SK-N-SH (cell line): ENCODE measurements at regions not wholly inside any gene's neighbourhood (a gene's known extent, or its start where the extent isn't known, plus 50 kb on each side); places are given as distances from the start of the nearest gene placed in this dataset.

Source experiments
- CTCF ChIA-PET: fragments of 300-600, 350-600 bp; formaldehyde crosslinking; extraction: SDS; loops from one replicate; lab custom pipeline; 2021; lab: Yijun Ruan, JAX
- POLR2A ChIA-PET: fragments of 350-600 bp; sonication (Branson Sonifier 250); formaldehyde crosslinking; extraction: SDS; loops from one replicate; lab custom pipeline; 2020; ENCODE audit warnings: antibody characterized with exemption, inconsistent platforms; lab: Yijun Ruan, JAX
- DNase-seq: peaks from one replicate; pipeline ENCODE4 v3.0.0; 2012
- H2AFZ ChIP-seq: fragments of 200-600 bp; sonication (generic); 2 replicates; pipeline ENCODE4 v1.8.1; 2016; ENCODE audit warnings: antibody characterized with exemption, mild to moderate bottlenecking, low read depth
- H3F3A ChIP-seq: fragments of 200-600 bp; sonication (generic); replicated peaks from 2 replicates; pipeline ENCODE3; 2016; ENCODE audit warnings: antibody characterized with exemption, mild to moderate bottlenecking; ENCODE audit not compliant: insufficient read depth
- H3K27ac ChIP-seq, 2 experiments: fragments of 200-500 bp in 1 of 2; fragments of 200-600 bp in 1 of 2; sonication (Bioruptor generic) in 1 of 2; sonication (generic), shearing (Covaris generic) in 1 of 2; 2 replicates each; pipeline versions ENCODE4 v1.5.1 to v1.6.1; 2014 to 2016; ENCODE audit warnings: low read depth in 2 of 2, inconsistent platforms in 1 of 2, low read length in 1 of 2, mild to moderate bottlenecking in 1 of 2, mixed read lengths in 1 of 2
- H3K27me3 ChIP-seq: fragments of 200-600 bp; sonication (generic), shearing (Covaris generic); 2 replicates; pipeline ENCODE4 v1.6.1; 2016; ENCODE audit warnings: mixed run types; ENCODE audit not compliant: insufficient read depth
- H3K36me3 ChIP-seq, 2 experiments: fragments of 200-500 bp in 1 of 2; fragments of 200-600 bp in 1 of 2; sonication (Bioruptor generic) in 1 of 2; sonication (generic) in 1 of 2; replicated peaks in 1 of 2; 2 replicates each; pipeline versions ENCODE3 to v1.5.1; 2014 to 2016; ENCODE audit warnings: low read length in 1 of 2, mild to moderate bottlenecking in 1 of 2; ENCODE audit not compliant: insufficient read depth in 2 of 2, control insufficient read depth in 1 of 2
- H3K4me1 ChIP-seq, 2 experiments: fragments of 200-500 bp in 1 of 2; fragments of 200-600 bp in 1 of 2; sonication (Bioruptor generic) in 1 of 2; sonication (generic), shearing (Covaris generic) in 1 of 2; 2 replicates each; pipeline versions ENCODE4 v1.5.1 to v1.6.1; 2014 to 2016; ENCODE audit warnings: low read depth in 1 of 2, low read length in 1 of 2, mixed run types in 1 of 2; ENCODE audit not compliant: insufficient read depth in 2 of 2, control insufficient read depth in 1 of 2
- H3K4me2 ChIP-seq: fragments of 200-600 bp; sonication (generic), shearing (Covaris generic); 2 replicates; pipeline ENCODE4 v1.6.1; 2017; ENCODE audit warnings: mixed run types
- H3K4me3 ChIP-seq, 2 experiments: fragments of 200-500 bp in 1 of 2; fragments of 200-600 bp in 1 of 2; sonication (Bioruptor generic) in 1 of 2; sonication (generic), shearing (Covaris generic) in 1 of 2; 2 replicates each; pipeline versions ENCODE4 v1.5.1 to v1.8.1; 2014 to 2016; ENCODE audit warnings: low read depth in 2 of 2, inconsistent platforms in 1 of 2, low read length in 1 of 2, mild to moderate bottlenecking in 1 of 2, mixed read lengths in 1 of 2, moderate library complexity in 1 of 2
- H3K79me2 ChIP-seq: fragments of 200-600 bp; sonication (generic); 2 replicates; pipeline ENCODE4 v1.8.1; 2017; ENCODE audit warnings: mild to moderate bottlenecking; ENCODE audit not compliant: insufficient read depth
- H3K9ac ChIP-seq: fragments of 200-600 bp; sonication (generic); 2 replicates; pipeline ENCODE4 v1.6.1; 2017; ENCODE audit warnings: mixed run types
- H3K9me2 ChIP-seq: fragments of 200-600 bp; sonication (generic); 2 replicates; pipeline ENCODE4 v1.6.1; 2017; ENCODE audit warnings: mixed run types
- H3K9me3 ChIP-seq: fragments of 200-600 bp; sonication (generic); 2 replicates; pipeline ENCODE4 v1.6.1; 2017; ENCODE audit warnings: mixed run types, mild to moderate bottlenecking, moderate library complexity
- H4K20me1 ChIP-seq: fragments of 200-600 bp; sonication (generic); 2 replicates; pipeline ENCODE4 v1.6.1; 2017; ENCODE audit warnings: mild to moderate bottlenecking, mixed run types; ENCODE audit not compliant: insufficient read depth
- CTCF ChIP-seq: fragments of 200-600 bp; sonication (generic); IDR thresholded peaks from 2 replicates; pipeline ENCODE4 v1.6.1; 2017; ENCODE audit warnings: antibody characterized with exemption, mild to moderate bottlenecking, moderate library complexity
- EZH2phosphoT487 ChIP-seq: fragments of 200-600 bp; sonication (generic); IDR thresholded peaks from 2 replicates; pipeline ENCODE4 v1.6.1; 2017; ENCODE audit warnings: low read depth, mixed run types, mild to moderate bottlenecking, antibody characterized with exemption, moderate library complexity, borderline replicate concordance
- FOSL2 ChIP-seq: IDR thresholded peaks from 2 replicates; pipeline ENCODE4 v1.4.0; 2012; ENCODE audit warnings: low read depth, mild to moderate bottlenecking, moderate library complexity, borderline replicate concordance
- FOXM1 ChIP-seq: IDR thresholded peaks from 2 replicates; pipeline ENCODE4 v1.4.0; 2012; ENCODE audit warnings: low read depth, mild to moderate bottlenecking
- GABPA ChIP-seq: IDR thresholded peaks from 2 replicates; pipeline ENCODE4 v1.4.0; 2012; ENCODE audit warnings: low read depth, mild to moderate bottlenecking
- GATA2 ChIP-seq: sonication (generic); formaldehyde crosslinking; IDR thresholded peaks from 2 replicates; pipeline ENCODE4 v1.5.0; 2020; ENCODE audit warnings: mild to moderate bottlenecking, missing genetic modification reagents
- IRF3 ChIP-seq: fragments of 150-350 bp; IDR thresholded peaks from 2 replicates; pipeline ENCODE4 v1.6.1; 2016; ENCODE audit warnings: mild to moderate bottlenecking, low read depth, low read length
- JUND ChIP-seq: IDR thresholded peaks from 2 replicates; pipeline ENCODE4 v1.4.0; 2012
- MEF2A ChIP-seq: IDR thresholded peaks from 2 replicates; pipeline ENCODE4 v1.4.0; 2012; ENCODE audit warnings: low read depth, borderline replicate concordance
- NFIC ChIP-seq: IDR thresholded peaks from 2 replicates; pipeline ENCODE4 v1.4.0; 2012; ENCODE audit warnings: borderline replicate concordance
- NRF1 ChIP-seq: IDR thresholded peaks from 2 replicates; pipeline ENCODE4 v1.6.1; 2012; ENCODE audit warnings: low read depth, mild to moderate bottlenecking, low read length
- PBX3 ChIP-seq: IDR thresholded peaks from 2 replicates; pipeline ENCODE4; 2012
- POLR2AphosphoS5 ChIP-seq: IDR thresholded peaks from 2 replicates; pipeline ENCODE4 v1.6.1; 2012; ENCODE audit warnings: low read depth, low read length
- REST ChIP-seq: IDR thresholded peaks from 2 replicates; pipeline ENCODE4 v1.6.1; 2012; ENCODE audit warnings: mild to moderate bottlenecking, low read depth, low read length, moderate library complexity
- SMC3 ChIP-seq: IDR thresholded peaks from 2 replicates; pipeline ENCODE4 v1.6.1; 2012; ENCODE audit warnings: low read depth, low read length, improper control_type of control experiment
- TAF1 ChIP-seq: IDR thresholded peaks from 2 replicates; pipeline ENCODE4 v1.6.1; 2012; ENCODE audit warnings: low read depth, mild to moderate bottlenecking, low read length, moderate library complexity, borderline replicate concordance
- TCF12 ChIP-seq: IDR thresholded peaks from 2 replicates; pipeline ENCODE4 v1.4.0; 2012
- TEAD4 ChIP-seq: IDR thresholded peaks from 2 replicates; pipeline ENCODE4 v1.4.0; 2012; ENCODE audit warnings: mild to moderate bottlenecking, borderline replicate concordance; ENCODE audit not compliant: insufficient read depth
- USF1 ChIP-seq: IDR thresholded peaks from 2 replicates; pipeline ENCODE4 v1.4.0; 2012; ENCODE audit warnings: low read depth, borderline replicate concordance
- YY1 ChIP-seq: IDR thresholded peaks from 2 replicates; pipeline ENCODE4 v1.4.0; 2012; ENCODE audit warnings: low read depth, mild to moderate bottlenecking
- WGBS: methylation state at CpG from one replicate; pipeline ENCODE4 v1.1.6; 2017; ENCODE audit warnings: low lambda C conversion rate; 5-methylcytosine and 5-hydroxymethylcytosine counted together

GRCh38 chr2:61722318-61722717 is 131.5 kb downstream of the FAM161A start (continued):
- no peak for TF ChIP-seq TEAD4

- no peak for DNase-seq
- H2AFZ ChIP-seq: no peak overlapping the region
- H3K79me2 ChIP-seq: no peaks in the 10 kb centered on the region
- POLR2A ChIA-PET: no interaction called here
- H3K9ac ChIP-seq: no peak overlapping the region
- H3K9me2 ChIP-seq: no peaks in the 10 kb centered on the region
- CTCF ChIA-PET: no interaction called here
- no peak overlapping the region for H3K4me3 ChIP-seq
- WGBS: 82% methylated on average over 2 of the region's 2 CpGs
- no peaks in the 10 kb centered on the region for H3K27me3 ChIP-seq
- no peak overlapping the region; the same call in 1 of the 2 replicates for H3K4me2 ChIP-seq
- H4K20me1 ChIP-seq: no peaks in the 10 kb centered on the region
- H3K27ac ChIP-seq: no peak overlapping the region
- H3K9me3 ChIP-seq: no peaks in the 10 kb centered on the region
- TF ChIP-seq FOXM1 (no peak), YY1 (no peak)
- H3K4me1 ChIP-seq: no peaks in the 10 kb centered on the region
- H3K36me3 ChIP-seq: no peaks in the 10 kb centered on the region
- H3F3A ChIP-seq: peaks cover 4% of the 10 kb centered on the region
Observed at GRCh38 chr2:61721382-61721781, 132.5 kb downstream of the FAM161A start.

- ChIA-PET POLR2A (no interaction called here), CTCF (no interaction called here)
- Histone ChIP-seq H3K9me3 (no peaks in the 10 kb centered on the region), H3K9ac (no peak overlapping the region), H3K4me2 (no peak overlapping the region; the same call in 1 of the 2 replicates), H3K27ac (no peak overlapping the region), H3K4me1 (no peaks in the 10 kb centered on the region), H3K9me2 (no peaks in the 10 kb centered on the region), H3F3A (peaks cover 4% of the 10 kb centered on the region), H3K27me3 (no peaks in the 10 kb centered on the region), H3K4me3 (no peak overlapping the region), H2AFZ (no peak overlapping the region), H3K36me3 (no peaks in the 10 kb centered on the region), H3K79me2 (no peaks in the 10 kb centered on the region), H4K20me1 (no peaks in the 10 kb centered on the region)
- TF ChIP-seq GABPA (no peak), TAF1 (no peak), NRF1 (no peak), IRF3 (no peak), SMC3 (no peak), JUND (0 out of 2 replicates have a peak, but pooled peaks have one; percentile 10), PBX3 (no peak), USF1 (no peak), NFIC (no peak), TCF12 (no peak), REST (no peak), GATA2 (CRISPR knock-in tag) (no peak), MEF2A (no peak), CTCF (no peak), POLR2AphosphoS5 (no peak), FOSL2 (0 out of 2 replicates have a peak, but pooled peaks have one; percentile 19), EZH2phosphoT487 (no peak)
- DNase-seq: no peak
- 54% methylated on average over 3 of the region's 3 CpGs for WGBS
Observed at GRCh38 chr2:61720911-61721310, 132.9 kb downstream of the FAM161A start.
